NCI-H345 treated with DMSO at 0.1 percent for 48 hours (cell line): ENCODE measurements at regions not wholly inside any gene's neighbourhood (a gene's known extent, or its start where the extent isn't known, plus 50 kb on each side); places are given as distances from the start of the nearest gene placed in this dataset.

ENCODE experiments used
- DNase-seq: peaks from one replicate; lab custom pipeline; 2025; ENCODE audit not compliant: unreplicated experiment; lab: John Stamatoyannopoulos, UW

DNA sequence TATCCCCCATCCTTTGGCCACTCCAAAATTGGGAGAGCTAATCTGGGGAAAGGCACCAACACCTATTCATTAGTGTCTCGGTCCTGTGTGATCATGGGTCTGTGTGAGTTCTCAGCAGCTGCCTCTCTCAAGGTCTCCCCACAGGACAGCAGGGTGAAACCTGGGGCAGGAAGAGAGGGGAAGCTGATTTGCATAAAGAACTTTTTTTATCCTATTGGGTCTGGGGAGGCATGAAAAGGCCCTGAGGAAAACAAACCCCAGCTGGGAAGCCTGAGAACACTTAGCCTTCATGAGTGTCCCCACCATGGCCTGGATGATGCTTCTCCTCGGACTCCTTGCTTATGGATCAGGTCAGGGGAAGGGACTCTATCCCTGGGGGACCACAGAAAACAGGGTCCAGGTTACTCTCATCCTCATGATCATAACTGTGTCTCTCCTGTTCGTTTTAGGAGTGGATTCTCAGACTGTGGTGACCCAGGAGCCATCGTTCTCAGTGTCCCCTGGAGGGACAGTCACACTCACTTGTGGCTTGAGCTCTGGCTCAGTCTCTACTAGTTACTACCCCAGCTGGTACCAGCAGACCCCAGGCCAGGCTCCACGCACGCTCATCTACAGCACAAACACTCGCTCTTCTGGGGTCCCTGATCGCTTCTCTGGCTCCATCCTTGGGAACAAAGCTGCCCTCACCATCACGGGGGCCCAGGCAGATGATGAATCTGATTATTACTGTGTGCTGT lies 116.0 kb upstream of the TOP3B start:
- DNase-seq: no peak

DNA sequence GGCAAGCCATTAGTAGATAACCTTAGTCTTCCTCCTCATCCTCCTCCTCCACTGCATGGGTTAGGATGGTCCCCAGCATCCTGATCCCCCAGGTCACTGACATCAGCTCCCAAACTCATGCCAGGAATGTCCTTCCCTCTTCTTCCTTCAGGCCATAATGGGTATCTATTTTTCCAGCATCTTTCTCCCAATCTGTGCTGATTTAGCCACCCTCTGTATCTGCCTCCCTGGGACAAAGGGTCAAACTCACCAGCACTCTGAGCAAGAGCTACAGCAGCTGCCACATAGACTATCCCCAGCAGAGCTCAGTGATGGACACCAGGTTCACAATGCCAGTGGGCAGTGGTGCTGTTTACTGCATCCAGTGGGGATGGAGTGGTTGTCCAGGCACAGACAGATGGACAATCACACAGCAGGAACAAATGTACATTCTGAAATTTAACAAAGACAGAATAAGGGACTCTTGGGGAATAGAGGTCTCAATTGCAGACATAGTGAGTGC lies 115.2 kb upstream of the TOP3B start:
- DNase-seq: no peak

- no peak for DNase-seq
Measured at GRCh38 chr22:22094921-22095320, 112.3 kb upstream of the TOP3B start.

GRCh38 chr22:22094514-22094913 lies 111.9 kb upstream of the TOP3B start:
- DNase-seq: no peak

GRCh38 chr22:22093743-22094142 lies 111.2 kb upstream of the TOP3B start:
- DNase-seq: no peak

GRCh38 chr22:22092974-22093373 lies 110.4 kb upstream of the TOP3B start:
- DNase-seq: no peak

DNA sequence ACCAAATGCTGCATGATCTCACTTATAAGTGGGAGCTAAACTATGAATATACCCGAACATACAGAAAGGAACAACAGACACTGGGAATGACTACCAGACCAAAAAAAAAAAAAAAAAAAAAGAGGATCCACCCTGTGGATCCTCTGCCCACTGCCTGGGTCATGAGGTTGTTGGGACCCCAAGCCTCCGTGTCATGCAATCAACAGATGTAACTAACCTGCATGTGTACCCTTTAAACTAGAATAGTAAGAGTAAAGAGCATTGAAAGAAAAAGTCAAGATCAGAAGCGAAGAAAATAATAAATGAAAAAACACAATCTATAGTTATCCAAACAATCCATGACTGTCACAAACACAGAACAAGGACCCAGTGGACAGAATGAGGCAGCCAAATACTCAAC lies 109.5 kb upstream of the TOP3B start:
- DNase-seq: no peak

DNA sequence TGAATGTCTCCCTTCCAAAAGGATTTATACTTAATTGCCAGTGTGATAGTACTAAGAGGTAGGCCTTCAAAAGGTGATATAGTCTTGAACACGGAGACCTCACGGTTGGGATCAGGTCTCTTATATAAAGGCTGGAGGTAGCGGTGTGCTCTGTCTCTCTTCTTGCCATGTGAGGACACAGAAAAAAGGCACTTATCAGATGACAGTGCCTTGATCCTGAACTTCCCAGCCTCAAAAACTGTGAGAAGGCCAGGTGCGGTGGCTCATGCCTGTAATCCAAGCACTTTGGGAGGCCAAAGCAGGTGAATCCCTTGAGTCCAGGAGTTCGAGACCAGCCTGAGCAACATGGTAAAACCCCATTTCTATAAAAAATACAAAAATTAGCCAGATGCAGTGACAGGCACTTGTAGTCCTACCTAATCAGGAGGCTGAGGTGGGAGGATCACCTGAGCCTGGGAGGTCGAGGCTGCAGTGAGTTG lies 108.9 kb upstream of the TOP3B start:
- no peak for DNase-seq

GRCh38 chr22:22090650-22091399 lies 108.2 kb upstream of the TOP3B start:
- no peak for DNase-seq

- DNase-seq: no peak
Measured at GRCh38 chr22:22089459-22090308, 107.1 kb upstream of the TOP3B start.

DNA sequence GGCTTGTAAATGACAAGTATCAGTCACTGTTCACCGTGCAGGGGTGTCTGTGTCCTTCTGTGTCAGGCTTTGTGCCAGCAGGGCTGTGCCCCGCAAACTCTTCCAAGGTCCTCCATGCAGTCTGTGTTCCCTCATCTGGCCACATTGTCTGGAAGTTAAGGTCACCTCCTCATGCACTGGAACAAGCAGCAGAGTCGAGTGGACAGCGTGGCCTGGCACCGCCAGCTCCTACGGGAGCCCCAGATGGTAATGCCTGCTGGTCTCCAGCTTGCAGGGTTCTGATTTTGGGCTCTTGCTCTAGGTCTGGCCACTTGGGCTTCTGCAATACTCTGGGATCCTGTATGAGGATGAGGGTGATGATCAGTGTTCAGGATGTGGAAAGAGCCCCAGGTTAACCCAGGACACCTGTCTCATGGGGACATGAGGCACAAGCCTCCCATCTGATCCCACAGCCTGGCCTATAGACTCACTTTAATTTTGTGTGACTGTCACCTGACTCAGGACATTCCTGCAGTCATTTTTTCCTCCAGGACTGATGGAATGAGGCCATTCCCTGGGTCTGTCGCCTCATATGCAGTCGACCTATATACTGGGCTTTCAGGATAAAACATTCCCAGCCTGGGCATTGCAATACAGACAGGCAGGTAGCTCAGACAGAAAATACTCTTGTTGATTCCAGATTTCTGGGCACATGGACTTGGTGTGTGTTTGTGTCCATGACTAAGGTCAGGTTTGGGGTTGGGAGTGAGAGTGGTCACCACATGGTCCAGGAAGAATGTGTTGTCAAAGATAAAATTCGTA lies 106.3 kb upstream of the TOP3B start:
- no peak for DNase-seq

DNA sequence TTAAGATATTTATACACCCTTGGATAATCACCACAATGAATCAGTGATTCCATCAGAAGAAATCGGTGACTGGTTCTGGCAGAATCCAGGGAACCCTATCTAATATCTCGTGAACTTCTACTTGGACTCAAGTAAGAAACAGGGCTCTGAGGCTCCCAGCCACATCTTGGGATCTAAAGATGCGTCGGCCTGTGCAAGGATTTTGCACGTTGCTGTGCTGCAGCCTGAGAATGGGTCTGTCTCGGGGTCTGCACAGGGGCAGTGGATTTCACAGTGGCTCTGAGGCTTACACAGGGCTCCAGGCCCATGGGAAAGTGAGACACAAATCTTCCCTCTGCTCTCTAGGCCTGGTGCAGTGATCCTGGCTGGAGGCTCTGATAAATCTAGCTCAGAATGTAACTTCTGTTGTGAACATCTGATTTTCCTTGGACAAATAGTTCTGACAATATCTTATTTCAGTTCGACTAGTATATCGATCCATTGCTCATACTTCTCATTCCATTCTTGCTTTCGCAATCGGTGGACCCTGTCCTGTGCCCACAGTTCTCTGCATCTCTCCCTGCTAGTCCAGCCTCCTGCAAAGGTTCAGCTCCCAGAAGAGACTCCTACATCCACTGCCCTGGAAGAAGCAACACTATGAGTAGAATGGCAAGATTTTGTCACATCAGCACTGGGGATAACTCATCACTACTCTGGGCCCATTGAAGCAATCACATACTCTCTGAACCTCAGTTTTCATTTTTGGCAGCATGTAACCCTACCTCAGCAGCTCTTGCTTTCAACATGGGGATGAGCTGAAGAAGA lies 105.5 kb upstream of the TOP3B start:
- no peak for DNase-seq

DNA sequence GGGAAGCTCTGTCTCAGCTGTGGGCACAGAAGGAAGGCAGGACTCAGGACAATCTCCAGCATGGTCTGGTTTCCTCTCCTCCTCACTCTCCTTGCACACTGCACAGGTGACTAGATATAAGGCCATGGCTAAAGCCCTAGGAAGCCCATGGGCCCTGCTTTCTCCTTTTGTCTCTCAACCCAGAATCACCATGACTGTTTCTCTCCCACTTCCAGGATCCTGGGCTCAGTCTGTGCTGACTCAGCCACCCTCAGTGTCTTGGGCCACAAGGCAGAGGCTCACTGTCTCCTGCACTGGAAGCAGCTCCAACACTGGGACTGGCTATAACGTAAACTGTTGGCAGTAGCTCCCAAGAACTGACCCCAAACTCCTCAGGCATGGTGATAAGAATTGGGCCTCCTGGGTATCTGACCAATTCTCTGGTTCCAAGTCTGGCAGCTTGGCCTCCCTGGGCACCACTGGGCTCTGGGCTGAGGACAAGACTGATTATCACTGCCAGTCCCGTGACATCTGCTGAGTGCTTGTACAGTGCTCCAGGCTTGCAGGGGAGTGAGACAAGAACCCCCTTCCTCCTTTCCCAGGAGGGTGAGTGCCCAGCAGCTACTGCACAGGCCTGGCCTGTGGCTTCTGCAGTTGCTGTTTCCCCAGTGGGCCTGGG lies 104.0 kb upstream of the TOP3B start:
- DNase-seq: no peak

DNA sequence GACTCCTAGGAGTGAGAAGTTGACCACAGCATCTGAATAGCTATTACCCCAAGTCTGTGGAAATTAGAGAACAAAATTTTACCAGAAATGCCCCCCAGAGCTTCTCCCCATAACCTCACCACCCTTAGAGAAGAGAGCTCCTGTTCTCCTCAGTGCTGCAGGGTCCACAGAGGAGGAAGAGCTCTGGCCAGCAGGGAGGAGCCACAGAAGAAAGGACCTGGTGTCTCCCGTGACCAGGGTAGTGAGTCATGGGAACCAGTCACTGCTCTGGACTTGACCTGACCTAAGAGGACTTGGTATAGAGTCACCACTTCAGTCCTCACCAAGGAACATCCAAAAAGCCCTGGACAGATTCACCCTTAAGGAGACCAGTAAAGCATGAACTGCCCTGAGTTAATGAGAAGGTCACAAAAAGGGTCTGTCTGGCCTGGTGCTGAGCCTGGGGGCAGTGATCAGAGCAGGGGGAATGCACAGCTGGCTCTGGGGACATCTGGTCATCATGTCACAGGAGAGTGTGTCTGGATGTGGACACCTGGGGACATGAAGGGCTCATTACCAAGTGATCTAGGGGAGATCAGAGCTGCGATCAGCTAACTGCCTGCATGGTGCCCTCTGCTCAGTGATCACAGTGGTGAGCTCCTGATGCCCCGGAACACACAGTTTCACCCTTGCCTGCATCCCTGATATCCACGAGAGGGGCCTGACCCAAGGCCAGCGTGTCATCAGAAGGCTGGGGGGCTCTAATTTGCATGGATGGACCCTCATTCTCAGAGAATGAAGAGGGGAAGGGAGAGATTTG lies 103.3 kb upstream of the TOP3B start:
- DNase-seq: no peak

DNA sequence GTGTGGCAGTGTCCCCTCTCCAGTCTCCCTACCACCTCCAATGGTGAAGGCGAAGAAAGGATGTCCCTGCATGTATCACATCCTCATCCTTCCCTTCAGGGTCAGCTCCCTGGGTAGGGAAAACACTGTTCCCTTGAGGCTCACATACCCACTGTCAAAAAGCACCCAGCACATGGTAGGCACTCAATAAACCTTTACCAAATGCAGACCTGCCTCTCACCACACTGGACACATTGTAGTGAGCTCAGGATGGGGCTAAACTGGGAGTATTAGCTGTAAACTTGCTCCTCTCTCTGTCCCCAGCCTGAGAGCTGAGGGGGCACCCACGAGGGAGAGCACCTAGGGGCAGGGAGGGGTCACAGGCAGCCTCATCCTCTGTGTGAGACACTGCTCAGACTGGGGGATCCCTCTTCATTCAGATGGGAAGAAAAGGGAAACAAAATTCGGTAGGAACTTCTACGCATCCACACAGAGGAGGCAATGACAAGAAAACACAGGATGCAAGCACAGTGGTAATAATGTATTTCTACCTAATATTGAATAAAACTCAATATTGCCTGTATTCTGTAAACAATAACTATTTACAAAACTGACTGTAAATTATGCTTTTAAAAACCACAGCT lies 101.6 kb upstream of the TOP3B start:
- DNase-seq: no peak

DNA sequence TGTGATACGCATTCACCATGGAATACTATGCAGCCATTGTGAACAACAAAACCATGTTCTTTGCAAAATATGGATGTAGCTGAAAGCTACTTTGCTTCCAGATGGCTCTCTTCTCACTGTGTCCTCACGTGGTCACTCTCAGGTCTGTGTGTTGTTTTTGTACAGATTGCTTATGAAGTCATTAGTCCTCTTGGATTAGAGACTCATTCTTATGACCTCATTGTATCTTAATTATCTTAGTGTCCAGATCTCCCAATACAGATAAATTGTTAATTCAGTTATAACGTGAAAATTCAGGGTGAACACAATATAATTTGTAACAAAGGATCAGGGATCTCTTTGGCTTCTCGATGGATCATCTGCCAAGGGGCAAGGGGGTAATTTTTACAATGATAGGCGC lies 100.4 kb upstream of the TOP3B start:
- DNase-seq: no peak

DNA sequence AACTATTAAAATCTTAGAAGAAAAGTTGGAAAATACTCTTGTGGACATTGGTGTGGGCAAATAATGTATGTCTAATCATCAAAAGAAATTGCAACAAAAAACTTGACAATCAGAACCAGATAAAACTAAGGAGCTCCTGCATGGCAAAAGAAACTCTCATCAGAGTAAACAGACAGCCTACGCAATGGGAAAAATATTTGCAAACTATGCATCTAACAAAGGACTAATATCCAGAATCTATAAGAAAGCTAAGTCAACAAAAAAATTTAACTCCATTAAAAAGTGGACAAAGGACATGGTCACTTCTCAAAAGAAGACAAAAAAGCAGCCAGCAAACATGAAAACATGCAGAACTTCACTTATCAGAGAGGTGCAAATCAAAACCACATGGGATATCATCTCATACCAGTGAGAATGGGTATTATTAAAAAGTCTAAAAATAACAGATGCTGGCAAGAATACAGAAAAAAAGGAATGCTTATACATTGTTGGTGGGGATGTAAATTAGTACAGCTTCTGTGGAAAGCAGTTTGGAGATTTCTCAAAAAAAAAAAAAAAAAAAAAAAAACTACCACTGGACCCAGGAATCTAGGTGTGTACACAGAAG lies 99.7 kb upstream of the TOP3B start:
- no peak for DNase-seq

GRCh38 chr22:22080270-22080669 lies 97.7 kb upstream of the TOP3B start:
- no peak for DNase-seq
